PC-3 (cell line): ENCODE measurements at regions not wholly inside any gene's neighbourhood (a gene's known extent, or its start where the extent isn't known, plus 50 kb on each side); places are given as distances from the start of the nearest gene placed in this dataset.

Source experiments
- EZH2phosphoT487 ChIP-seq: fragments of 300-600 bp; sonication (generic); IDR thresholded peaks from 2 replicates; pipeline ENCODE4 v1.6.1; 2018; ENCODE audit warnings: mild to moderate bottlenecking, antibody characterized with exemption, low read length, borderline replicate concordance
- TF ChIP-seq, protein P1 (sequence below): fragments of 300-600 bp; sonication (generic); conservative IDR thresholded peaks from 2 replicates; pipeline ENCODE4 v1.5.1; 2017; ENCODE audit warnings: antibody characterized with exemption, low read depth, mild to moderate bottlenecking, low read length

DNA sequence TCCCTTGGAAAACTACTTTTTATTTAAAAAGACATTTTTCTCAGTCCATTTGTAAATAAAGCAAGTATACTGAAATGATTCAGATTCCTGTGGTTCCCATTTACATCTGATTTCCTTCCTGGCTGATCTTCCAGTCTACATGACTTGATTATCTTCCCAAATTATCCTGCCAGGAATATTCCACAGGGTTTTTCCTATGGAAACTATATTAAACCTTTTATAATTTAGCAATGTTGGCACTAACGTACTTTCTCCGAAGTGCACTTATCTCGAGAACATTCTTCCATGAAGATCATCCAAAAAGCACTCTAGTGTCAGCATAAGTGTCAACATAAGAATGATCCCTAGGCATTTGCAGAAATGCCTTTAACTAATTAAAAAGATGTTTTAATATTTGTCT lies 347.7 kb upstream of the KIF2B start:
- no peak for TF ChIP-seq EZH2phosphoT487
- TF ChIP-seq, protein P1, sequence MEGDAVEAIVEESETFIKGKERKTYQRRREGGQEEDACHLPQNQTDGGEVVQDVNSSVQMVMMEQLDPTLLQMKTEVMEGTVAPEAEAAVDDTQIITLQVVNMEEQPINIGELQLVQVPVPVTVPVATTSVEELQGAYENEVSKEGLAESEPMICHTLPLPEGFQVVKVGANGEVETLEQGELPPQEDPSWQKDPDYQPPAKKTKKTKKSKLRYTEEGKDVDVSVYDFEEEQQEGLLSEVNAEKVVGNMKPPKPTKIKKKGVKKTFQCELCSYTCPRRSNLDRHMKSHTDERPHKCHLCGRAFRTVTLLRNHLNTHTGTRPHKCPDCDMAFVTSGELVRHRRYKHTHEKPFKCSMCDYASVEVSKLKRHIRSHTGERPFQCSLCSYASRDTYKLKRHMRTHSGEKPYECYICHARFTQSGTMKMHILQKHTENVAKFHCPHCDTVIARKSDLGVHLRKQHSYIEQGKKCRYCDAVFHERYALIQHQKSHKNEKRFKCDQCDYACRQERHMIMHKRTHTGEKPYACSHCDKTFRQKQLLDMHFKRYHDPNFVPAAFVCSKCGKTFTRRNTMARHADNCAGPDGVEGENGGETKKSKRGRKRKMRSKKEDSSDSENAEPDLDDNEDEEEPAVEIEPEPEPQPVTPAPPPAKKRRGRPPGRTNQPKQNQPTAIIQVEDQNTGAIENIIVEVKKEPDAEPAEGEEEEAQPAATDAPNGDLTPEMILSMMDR, result no peak
